GM21423 (cell line): ENCODE measurements at regions not wholly inside any gene's neighbourhood (a gene's known extent, or its start where the extent isn't known, plus 50 kb on each side); places are given as distances from the start of the nearest gene placed in this dataset.
"Not testable (repeated sequence)": the region's sequence is repeated elsewhere in the genome, so short reads cannot be mapped to it uniquely, and the experiment has no call there.

ENCODE experiments used
- ATAC-seq: cut with Tn5 transposase; IDR thresholded peaks from one replicate; pipeline ENCODE4 v1.9.1; 2021; ENCODE audit warnings: mild to moderate bottlenecking, moderate library complexity; ENCODE audit not compliant: unreplicated experiment

- ATAC-seq, result no peak
These were observed 382.8 kb upstream of the CTSO start for GRCh38 chr4:156336511-156336910.

- ATAC-seq, result no peak
These were observed 382.1 kb upstream of the CTSO start for GRCh38 chr4:156335721-156336120.

GRCh38 chr4:156330436-156331031, 376.9 kb upstream of the CTSO start:
- ATAC-seq, result no peak

- no peak for ATAC-seq
These were observed 376.1 kb upstream of the CTSO start for GRCh38 chr4:156329779-156330178.

GRCh38 chr4:156328882-156329281, 375.2 kb upstream of the CTSO start:
- no peak for ATAC-seq

- ATAC-seq, result no peak
These were observed 372.6 kb upstream of the CTSO start for GRCh38 chr4:156326246-156326645.

GRCh38 chr4:156322592-156322991, 368.9 kb upstream of the CTSO start:
- ATAC-seq, result no peak

- ATAC-seq, result no peak
These were observed 367.5 kb upstream of the CTSO start for GRCh38 chr4:156321203-156321602.

- no peak for ATAC-seq
These were observed 359.8 kb upstream of the CTSO start for GRCh38 chr4:156313497-156313896.

GRCh38 chr4:156312261-156312847, 358.7 kb upstream of the CTSO start:
- ATAC-seq, result no peak

GRCh38 chr4:156309031-156309430, 355.4 kb upstream of the CTSO start:
- no peak for ATAC-seq

GRCh38 chr4:156303708-156304107, 350.0 kb upstream of the CTSO start:
- no peak for ATAC-seq

GRCh38 chr4:156298230-156298629, 344.6 kb upstream of the CTSO start:
- ATAC-seq, result no peak

- ATAC-seq, result no peak
These were observed 342.1 kb upstream of the CTSO start for GRCh38 chr4:156295676-156296195.

GRCh38 chr4:156294577-156294976, 340.9 kb upstream of the CTSO start:
- no peak for ATAC-seq

- ATAC-seq, result no peak
These were observed 340.1 kb upstream of the CTSO start for GRCh38 chr4:156293657-156294297.

- ATAC-seq, result no peak
These were observed 337.7 kb upstream of the CTSO start for GRCh38 chr4:156291317-156291716.

GRCh38 chr4:156290811-156291210, 337.1 kb upstream of the CTSO start:
- no peak for ATAC-seq

GRCh38 chr4:156290026-156290425, 336.4 kb upstream of the CTSO start:
- ATAC-seq, result not testable (repeated sequence)

- no peak for ATAC-seq
These were observed 327.0 kb upstream of the CTSO start for GRCh38 chr4:156280686-156281085.

GRCh38 chr4:156265407-156265806, 311.7 kb upstream of the CTSO start:
- no peak for ATAC-seq

GRCh38 chr4:156261230-156261629, 307.6 kb upstream of the CTSO start:
- ATAC-seq, result no peak
